CD4-positive, alpha-beta T cell treated with Interleukin-17A for 4 hours (primary cell): ENCODE measurements at regions not wholly inside any gene's neighbourhood (a gene's known extent, or its start where the extent isn't known, plus 50 kb on each side); places are given as distances from the start of the nearest gene placed in this dataset.
"Not testable (repeated sequence)": the region's sequence is repeated elsewhere in the genome, so short reads cannot be mapped to it uniquely, and the experiment has no call there.

Experiments used
- DNase-seq: peaks from one replicate; pipeline ENCODE4 v3.0.0-alpha.2; 2020; ENCODE audit warnings: mixed read lengths

DNA sequence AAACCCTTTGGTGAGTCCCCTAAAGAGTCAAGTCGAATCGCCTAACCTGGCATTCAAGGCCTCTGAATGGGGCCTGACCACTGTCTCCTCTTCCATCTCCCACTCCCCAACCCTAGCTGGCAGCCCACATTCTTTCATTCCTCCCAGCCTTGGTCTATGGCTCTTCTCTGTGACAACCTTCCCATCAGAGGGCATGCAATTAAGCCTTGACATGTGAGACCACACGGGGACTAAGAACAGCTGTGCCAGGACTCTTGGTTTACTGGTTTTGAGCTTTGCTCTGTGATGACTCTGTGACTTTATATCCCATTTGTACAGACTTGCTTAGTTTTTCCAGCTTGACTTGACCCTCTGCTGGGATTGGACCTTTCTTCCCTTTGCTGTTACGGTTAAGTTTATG lies 116.6 kb downstream of the BUB3 start:
- DNase-seq = no peak

DNA sequence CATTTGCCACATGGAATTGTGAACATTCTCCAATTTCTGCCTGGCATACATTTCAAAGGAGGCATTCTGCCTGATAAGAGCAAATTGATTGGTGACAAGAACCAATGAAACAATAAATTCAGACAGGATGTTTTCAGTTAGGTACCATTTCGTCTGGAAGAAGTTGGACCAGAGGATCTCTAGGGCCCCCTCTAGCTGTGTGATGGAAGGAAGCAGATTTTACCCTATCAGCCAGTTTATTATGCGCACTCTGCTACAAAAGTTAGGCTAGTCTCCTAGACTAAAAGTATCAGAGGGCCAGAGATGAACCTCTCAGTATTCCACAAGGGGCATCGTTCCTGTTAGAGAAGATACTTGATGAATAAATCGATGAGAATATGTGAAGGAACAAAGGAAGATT lies 118.0 kb downstream of the BUB3 start:
- no peak for DNase-seq

DNA sequence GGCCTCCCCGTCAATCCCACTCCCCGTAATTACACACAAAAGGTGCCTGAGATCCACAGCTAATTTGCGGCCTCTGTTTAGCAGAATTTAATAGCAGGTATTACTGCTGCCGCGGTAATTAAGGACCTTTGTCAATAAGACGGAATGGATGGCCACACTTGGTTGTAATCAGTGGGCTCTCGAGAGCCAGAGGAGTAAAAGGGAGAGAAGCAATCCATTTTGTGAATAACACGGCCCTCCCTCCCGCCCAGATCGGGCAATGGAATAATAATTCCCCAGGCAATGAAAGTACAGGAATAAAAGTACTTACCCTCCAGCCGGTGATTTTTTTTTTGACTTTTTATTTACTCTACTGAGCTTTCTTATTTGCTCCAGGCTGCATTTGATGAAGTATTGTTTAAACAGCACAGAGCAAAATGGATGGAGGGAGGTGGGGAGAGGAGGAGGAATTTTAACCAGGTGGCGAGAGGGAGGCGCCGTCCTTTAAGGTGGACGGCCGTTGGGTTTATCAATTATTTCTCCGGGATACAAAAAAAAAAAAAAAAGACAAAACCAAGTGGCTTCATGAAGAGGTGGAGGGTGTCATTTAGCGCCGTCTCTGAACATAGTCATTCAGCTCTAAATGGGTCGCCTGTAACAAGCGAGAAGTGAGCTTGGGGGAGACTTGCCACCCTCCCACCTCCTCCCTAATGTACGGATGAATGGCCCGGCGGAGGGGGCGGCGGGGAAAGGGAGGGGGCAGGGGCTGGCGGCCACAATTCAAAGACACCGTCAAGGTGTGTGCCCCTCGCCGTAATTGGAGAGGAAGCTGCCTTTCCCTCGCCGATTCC lies 120.3 kb downstream of the BUB3 start:
- DNase-seq = no peak

DNA sequence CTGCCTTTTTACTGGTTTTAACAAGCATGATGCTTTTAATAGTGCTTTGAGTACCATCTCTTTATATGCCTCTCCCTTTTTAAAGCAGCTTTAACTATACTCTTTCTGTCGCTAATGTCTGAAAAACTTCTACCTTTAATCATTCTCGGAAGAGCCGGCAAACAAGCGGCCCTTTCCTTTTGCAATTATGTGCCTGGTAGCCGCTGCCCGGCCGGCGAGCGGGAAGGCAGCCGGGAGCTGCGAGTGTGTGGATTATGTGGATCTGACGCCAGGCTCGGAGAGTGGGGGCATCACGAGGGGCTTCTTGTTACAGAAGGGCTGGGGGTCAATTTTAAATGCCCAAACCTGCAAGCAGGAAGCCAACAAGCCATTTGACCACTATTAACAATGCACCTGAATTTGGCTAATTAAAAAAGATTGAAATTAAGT lies 120.9 kb downstream of the BUB3 start:
- no peak for DNase-seq

DNA sequence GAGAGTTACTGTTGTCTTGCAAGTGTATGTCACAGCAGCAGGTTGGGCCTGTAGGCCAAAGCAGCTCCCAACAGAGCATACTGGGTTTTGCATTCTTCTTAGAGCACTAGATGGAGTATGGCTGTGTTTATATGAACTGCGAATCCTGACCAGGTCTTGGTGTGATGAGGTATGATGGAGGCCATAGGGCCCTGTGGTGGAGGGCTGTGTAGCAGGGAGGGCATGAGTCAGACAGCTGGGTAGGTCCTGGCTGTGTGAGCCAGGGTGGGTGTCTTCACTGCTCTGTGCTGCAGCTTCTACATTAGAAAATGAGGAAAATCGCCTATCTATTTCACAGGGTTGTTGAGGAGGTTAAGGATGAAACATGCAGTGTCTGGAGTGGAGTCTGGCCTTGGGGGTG lies 124.2 kb downstream of the BUB3 start:
- DNase-seq = no peak

DNA sequence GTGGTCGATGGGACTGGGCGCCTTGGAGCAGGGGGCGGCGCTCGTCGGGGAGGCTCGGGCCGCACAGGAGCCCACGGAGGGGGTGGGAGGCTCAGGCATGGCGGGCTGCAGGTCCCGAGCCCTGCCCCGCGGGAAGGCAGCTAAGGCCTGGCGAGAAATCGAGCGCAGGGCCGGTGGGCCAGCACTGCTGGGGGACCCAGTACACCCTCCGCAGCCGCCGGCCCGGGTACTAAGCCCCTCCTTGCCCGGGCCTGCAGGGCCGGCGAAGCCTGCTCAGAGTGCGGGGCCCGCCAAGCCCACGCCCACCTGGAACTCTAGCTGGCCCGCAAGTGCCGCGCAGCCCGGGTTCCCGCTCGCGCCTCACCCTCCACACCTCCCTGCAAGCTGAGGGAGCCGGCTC lies 129.2 kb downstream of the BUB3 start:
- not testable (repeated sequence) for DNase-seq

DNA sequence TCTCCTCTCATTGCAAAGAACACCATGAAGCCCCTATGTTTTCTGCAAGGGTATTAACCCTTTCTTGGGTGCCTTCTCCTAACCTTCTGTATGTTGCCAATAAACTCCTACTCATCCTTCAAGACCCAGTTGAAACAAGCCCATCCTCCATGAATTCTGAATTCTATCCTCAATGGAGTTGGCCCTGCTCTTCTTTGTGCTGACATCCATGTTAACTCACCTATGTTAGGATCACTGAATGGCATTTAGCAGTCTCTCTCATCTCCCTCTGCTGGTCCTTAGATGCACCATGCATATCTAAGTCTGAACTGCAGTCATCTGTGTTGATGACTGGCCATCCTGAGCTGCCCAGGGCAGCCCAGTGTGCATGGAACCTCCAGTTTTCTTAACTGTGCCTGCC lies 129.8 kb downstream of the BUB3 start:
- DNase-seq = no peak

DNA sequence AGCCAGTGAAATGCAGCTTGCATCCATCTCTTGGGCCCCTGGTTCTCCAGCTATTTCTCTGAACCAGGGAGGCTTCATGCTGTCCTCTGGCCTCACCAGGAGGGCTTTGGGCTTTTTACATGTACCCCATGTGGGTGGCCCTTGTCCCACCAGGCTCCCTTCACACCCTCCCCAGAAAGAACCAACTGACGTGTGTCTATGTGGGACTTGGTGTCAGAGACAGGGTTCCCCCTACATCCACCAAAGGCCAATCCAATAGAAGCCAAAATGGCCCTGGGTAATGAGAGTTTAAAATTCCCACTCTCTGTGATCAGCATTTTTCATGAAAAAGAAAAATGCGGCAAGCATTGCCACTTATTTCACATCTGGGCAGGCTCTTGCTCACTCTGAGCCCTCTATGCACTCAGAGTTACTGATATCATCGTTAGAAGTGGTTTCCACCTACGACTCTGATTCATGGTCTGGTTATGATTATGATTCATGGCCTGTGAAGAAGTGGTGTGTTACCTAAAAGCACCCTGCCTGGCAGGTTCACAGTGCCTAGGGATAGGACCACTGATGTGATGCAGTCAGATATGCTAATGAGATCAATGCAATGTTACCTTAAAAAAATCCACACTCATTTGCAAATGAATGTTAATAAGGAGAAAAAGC lies 133.5 kb downstream of the BUB3 start:
- no peak for DNase-seq

DNA sequence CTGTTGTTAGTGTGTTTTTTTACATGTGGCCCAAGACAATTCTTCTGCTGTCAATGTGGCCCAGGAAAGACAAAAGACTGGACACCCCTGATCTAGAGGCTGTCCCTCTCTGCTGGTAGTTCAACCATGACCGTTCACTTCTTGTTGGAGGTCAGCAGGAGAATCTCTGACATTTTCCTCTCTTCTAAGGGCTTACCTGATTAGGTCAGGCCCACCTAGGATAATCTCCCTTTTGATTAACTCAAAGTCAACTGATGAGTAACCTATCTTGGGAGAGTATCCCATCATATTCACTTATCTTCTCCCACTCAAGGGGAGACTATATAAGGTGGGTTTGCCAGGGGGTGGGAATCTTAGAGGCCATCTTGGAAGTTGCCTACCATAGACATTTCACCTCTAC lies 135.2 kb downstream of the BUB3 start:
- no peak for DNase-seq

DNA sequence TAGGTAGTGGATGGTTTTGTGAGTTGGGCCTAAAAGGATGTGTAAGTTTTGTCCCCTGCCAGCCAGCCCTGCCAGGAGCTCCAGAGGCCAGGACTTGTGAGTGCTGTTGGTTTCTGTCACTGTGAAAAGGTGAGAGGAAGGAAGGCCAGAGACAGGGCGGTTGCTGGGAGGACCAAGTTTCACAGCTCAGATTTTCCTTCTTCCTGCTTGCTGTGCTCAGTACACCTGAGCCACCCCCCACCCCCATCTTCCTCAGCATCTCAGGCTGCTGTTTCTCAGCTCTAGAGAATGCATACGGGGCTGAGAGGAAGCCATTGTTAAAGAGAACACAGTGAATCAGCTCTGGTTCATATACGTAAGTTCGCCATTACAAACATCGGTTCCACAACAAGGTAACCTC lies 139.9 kb downstream of the BUB3 start:
- DNase-seq = no peak

DNA sequence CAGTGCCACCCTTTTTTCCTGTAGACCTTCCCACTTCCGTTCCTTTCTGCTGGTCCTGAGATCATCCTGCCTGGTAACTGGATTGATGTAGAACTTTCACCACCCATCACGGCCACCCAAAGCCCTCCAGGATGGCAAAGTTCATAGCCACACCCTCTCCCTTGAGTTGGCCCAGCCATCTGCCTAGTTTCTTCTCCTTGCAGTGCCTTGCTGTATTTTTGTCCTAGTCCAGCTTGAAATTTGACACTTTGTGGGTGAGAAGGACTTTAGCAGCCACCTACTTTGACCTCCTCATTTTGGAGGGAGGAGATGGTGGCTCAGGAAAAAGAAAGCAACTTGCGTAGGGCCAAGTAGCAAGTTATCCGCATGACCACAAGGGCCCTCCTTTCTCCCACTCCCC lies 140.7 kb downstream of the BUB3 start:
- DNase-seq = no peak

DNA sequence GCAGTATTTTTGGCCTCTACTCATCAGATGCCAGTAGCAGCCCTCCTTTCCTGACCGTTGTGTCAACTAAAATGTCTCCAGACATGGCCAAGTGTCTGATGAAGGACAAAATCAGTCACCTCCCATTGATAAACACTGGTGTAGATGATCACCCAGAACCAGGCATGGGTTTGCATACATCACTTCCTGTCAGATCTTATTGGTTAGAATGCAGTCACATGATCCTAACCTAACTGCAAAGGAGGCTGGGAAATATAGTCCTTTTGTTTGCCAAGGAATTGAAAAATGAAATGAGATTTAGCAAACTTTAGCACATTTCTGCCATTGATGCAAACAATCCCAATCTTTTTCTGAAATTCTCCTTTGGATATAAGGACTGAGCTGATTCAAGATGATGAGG lies 141.4 kb downstream of the BUB3 start:
- no peak for DNase-seq

DNA sequence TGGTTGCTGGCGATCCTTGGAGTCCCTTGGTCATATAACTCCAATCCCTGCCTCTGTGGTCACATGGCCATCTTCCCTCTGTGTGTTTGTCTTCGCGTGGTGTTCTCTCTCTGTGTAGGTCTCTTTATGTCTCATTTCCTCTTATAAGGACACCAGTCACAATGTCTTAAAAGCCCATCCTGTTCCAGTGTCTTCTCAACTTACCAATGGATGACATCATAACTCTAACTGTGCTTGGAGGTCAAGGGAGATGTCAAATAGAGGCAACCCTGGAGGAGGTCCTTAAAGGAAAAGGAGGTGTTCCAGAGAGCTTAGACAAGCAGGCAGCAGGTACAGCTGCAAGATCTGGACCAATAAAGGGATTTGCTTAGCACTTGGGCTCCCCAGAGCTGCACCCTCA lies 143.0 kb downstream of the BUB3 start:
- no peak for DNase-seq

DNA sequence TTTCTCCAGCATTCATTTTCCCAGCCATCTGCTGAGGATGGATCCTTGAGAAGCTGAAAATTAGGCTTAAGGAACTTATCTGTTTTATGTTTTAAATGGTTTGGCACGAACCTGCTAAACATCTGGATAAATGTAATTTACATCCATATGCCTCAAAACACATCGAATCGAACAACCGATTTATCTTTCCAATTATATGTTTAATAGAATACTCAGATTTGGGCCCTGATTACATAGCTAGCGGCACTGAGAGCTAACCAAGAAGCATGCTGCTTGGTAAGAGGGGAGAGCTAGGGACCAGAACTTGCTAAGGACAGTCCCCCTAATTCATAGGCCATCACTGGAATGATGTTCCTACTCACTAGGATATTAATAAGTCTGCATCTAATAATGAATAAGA lies 144.4 kb downstream of the BUB3 start:
- DNase-seq = no peak

DNA sequence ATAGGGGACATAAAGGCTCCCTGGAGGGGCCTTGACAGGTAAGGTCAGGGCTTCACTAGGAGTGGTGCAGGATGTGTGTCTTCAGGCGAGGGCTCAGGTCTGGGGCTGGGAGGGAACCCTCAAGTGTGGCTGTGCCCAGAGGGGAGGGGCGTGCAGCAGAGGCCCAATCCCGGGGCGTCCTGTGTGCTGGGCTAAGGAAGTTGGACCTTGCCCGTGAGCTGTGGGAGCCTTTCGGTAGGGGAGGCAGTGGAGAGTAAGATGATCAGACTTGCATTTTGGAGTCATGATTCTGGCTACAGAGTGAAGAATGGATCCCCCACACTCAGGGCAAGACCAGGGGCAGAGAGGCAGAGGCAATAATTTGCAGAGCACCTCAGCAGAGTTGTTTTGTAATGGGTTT lies 145.4 kb downstream of the BUB3 start:
- no peak for DNase-seq

DNA sequence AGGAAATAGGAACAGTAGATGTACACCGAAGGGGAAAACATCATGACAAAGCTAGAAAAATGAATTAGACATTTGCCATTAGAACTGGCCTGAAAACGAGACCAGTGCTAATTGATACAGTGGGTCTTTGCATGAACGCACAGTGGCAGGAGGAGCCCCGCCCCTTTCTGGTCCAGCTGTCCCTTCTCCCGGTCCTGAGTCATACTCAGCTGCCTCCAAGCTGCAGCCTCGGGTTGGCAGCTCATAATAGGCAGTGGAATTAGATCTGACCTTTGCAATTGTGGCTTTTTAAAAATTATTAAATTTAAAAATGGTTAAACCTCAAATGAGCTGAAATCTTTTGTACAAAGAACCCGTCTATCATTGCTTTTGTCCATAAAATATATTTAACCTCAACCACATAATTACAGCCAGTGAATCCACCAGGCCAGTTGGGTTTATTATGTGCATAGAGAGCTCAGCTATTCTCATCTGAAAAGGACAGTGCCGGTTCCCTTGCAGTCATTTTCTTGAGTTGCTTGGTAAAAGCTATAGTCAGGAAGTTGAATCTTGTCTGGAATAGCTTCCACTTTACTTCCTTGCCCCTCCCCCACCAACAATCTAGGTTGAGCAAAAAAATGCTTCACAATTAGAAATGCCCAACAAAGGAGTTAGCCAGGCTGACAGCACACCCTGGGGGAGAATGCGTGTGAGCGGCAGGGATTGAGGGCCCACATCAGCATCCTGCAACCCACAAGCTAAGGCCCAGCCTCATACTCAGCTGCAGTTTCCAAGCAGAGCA lies 147.1 kb downstream of the BUB3 start:
- no peak for DNase-seq

DNA sequence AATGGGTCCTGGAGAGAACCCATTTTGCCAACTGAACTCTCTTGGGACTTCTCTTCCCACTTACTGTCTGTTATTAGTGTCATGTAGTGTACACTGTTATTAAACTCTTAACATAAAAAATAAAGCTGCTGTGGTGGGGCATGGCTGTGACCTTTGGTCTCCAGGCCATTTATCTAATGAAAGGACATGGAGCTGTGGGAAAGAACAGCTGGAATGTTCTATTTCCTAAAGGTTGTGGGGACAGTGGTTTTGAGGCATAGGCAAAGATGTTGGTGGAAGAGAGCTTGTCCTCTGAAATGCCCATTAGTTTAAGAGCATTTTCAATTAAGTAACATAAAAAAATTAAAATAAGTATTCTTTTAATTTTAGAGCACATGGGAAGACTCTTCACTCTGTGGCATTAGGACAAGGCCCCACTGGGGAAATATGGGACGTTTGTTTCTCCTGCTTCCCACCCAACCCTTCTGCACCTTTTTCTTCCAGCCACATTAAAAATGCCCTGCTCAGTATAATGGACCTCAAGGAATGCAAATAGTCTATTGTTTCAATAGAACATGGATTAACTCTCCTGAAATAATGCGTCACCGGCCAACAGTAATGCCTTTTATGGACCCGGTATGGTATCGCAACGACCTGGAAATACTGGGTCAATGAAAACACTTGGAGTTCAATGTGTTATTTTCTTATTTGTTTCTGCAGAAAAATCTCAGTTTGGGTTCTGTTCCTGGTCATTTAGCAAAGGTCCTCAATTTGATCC lies 149.6 kb downstream of the BUB3 start:
- DNase-seq = no peak

DNA sequence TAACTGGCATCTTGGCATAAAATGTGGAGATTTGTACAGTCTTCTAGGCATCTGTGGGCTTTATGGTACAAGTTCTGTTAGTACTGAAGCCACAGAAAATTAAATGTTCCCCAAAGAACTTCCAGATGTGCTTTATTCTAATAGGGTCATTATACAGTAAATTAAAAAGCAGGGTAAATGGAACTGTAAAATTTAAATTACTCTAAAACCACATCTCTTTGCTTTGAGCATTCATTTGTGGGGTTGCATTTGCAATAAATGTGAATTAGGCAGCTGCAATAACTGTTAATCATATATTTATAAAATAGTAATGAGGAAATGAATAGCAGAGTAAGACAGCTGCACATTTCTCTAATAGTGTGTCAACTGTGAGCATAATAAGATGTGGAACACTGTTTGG lies 151.5 kb downstream of the BUB3 start:
- no peak for DNase-seq

DNA sequence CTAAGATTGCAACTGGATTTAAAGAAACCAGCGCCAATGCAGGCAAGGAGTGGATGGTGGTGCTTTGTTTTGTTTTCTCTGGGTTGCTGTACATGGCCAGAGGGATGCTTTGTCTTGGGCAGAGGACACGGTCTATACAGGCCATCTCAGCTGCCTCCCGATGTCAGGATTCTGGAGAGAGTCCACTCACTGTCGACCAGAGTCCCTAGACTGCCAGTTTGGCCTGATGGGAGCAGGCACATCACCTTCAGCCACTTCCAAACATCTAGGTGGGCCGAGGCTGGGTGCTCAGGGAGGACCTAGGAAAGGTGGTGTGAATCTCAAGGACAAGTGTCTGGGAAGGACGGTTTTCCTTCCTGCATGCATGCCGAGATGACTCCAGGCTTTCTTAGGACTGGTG lies 152.1 kb downstream of the BUB3 start:
- DNase-seq = no peak

DNA sequence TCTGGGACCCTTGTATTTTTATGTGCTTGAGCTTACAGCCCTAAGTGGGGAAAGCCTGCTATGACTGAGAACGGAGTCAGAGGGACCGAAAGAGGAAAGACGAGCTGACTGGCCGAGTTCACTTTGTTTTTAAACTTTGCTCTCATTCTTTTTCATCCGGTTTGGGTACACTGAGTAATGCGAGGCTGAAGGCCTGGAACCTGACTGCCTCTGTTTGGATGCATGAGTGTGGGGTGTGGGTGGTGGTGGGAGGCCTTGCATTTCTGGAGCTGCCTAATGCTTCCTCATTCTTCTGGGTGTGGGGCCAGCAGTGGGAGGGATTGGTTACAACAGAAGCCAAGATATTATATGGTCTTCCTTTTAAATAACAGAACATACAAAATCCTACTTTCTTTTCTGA lies 155.5 kb downstream of the BUB3 start:
- DNase-seq = no peak

DNA sequence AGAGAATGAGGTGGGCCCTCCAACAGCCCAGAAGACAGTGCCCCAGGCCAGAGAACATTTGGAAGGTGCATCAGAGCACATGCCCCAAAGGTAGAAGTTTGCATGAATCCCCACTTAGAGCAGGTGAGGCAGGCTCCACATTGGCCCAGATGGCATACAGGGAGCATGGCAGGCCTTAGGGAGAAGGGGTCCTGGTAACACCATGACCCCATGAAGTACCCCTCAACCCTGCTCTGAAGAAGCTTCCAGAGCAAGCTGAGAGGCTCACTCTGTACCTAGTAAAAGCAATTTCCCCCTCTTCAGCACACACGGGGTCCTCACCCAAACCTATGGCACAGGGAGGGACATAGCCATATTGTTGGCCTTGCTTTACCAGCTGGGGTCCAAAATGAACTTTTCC lies 162.6 kb downstream of the BUB3 start:
- no peak for DNase-seq

DNA sequence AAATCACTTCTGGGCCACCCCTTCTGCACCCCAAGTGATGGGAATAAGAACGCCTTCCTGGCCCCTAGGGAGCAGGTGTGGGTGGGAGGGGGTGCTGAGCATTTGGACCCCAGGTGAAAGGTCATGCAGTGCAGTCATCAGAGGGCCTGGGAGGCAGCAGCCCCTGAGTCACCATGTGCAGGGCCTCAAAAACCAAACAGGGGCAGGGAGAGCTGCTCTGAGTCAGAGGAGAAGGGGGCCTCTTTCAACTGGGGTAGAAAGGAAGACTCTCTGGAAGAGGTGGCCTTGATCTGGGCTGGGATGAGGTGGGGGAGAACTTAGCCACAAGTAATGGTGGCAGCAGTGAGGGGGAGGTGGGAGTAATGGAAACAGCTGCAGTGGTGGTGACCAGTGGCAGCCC lies 164.3 kb downstream of the BUB3 start:
- no peak for DNase-seq

DNA sequence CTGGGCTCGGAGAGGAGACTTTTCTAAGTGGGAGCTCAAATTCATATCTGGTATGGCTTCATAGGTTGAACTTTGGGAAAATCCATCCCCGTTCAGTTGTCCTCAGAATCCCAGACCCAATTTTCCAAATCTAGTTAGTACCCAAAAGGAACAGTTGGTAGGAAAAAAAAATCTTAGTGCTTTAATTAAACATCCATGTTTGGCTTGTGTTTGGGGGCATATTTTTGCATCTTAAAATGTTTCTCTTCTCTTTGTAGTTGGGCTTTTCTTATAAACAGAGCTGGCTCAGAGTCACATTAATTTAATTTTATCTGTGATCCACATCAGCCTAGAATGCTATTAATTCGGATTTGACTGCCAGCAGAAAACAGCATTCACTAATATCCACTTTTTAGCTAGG lies 165.9 kb downstream of the BUB3 start:
- no peak for DNase-seq
